Caki2 (cell line): ENCODE measurements at regions not wholly inside any gene's neighbourhood (a gene's known extent, or its start where the extent isn't known, plus 50 kb on each side); places are given as distances from the start of the nearest gene placed in this dataset.
A peak's percentile ranks its signal among the peaks of the same experiment; 100 is the strongest.
"Not testable (repeated sequence)": the region's sequence is repeated elsewhere in the genome, so short reads cannot be mapped to it uniquely, and the experiment has no call there.

ENCODE experiments used
- DNase-seq: peaks from one replicate; pipeline ENCODE4 v3.0.0-alpha.2; 2015; ENCODE audit warnings: low read depth
- in situ Hi-C: cut with HindIII; loops from 2 replicates; pipeline ENCODE4 v1.10.0; 2016; ENCODE audit warnings: low sequenced_read_pairs, low pct_unique_long_range_greater_than_20kb, mixed read lengths

DNA sequence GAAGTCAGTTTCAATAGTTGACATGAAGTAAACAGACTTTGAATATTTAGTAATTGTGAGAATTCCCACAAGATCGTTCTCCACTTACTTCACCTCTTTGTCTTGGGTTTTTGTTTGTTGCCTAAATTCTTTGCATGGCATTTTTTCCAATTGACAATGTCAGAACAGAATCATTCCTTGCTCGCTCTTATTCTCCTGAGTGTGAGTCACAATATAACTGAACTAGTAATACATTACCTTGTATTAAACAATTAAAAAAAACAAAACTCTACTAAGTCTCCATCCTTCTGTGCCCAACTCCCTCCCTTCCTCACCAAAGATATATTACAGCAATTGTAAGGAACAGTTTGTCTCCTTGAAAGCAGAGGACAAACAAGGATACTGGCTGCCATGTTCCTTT is 638.8 kb upstream of the NOVA1 start:
- DNase-seq = peak; percentile 65
- in situ Hi-C loops = no loop called here

DNA sequence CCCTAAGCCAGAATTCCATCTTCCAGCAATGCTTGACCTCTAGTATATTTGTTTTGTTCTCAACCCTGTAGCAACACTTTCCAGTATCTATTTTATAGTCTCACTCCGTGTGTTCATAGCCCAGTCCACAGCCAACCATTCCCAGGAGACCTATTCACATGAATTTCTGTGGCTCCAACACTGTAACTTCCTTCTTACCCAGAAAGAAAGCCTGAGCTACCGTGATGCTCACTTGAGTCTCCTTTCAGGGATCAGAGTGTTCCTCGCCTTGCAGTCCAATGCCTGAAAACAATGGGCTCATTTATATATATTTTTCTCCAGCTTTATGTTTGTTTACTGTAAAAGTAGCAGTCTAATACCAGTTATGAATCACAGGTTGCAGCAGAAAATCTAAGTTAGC is 645.0 kb upstream of the NOVA1 start:
- DNase-seq = no peak
- in situ Hi-C loops = no loop called here

DNA sequence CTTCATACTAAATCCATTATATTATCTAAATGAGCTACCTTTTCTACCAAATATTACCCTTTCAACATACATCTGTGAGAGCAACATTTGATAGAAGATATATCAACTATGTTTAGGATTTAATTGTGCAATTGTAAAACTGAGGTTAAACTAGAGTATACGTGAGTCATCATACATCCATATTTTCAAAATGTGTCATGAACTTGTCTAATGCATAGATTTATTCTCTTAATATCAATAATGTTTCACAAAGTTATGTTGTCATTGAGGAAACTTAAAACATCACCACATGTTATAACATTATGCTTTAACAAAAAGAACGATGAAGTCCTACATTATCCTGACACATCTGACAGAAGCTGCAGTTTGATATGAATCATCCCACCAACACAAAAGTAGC is 645.5 kb upstream of the NOVA1 start:
- DNase-seq = no peak
- in situ Hi-C loops = no loop called here

DNA sequence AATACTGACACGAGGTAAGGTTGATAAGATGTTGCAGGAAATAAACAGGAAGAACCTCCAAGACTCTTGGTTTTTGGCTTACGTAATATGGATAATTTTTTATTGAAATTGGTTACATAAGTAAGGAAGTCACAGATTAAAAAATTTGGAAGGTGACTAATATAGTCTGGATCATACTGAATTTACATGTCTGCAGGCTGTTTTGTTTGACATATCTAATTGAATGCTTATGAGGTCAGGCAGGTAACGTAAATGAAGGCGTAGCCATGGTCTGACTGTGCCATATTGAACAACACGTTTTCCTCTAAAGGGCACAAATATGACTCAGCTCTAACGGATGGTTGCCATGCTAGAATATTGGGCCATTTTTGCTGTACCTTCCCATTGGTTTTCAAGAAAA is 648.1 kb upstream of the NOVA1 start:
- in situ Hi-C loops = no loop called here
- no peak for DNase-seq

DNA sequence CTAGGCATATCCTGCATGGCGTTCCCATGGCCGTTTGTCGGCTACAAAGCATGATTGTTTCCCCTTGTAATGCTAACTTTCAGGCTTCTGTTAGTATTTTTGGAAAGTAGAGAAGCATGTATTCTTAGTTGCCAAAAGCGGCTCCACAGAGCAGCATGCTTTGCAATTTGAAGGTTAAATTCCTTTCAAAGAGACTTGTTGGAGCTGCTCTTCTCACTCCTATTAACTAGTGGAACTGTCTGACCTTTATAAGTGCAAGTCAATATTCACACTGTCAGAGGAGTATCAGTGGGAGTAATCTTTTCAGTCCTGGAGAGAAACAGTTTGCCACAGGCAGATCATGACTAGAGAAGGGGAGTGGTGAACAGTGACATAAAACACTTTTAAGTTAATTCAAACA is 656.1 kb upstream of the NOVA1 start:
- DNase-seq = no peak
- in situ Hi-C loops = no loop called here

DNA sequence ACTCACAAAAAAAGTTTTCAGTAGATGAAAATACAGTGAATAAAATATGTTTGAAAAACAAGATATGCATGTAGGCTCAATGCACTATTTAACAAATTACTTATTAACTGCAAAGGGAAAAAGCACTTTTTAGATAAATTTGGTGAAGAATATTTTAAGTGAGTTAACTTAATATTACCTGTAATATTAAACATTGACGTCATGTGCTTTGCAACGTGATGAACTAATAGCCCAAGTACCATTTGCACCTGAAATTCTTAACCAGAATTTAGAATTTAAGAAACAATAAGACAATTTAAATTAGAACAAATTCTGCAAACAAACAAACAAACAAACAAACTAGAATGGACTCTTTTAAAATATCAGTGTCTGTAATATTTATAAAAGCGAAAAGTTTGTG is 659.0 kb upstream of the NOVA1 start:
- in situ Hi-C loops = no loop called here
- no peak for DNase-seq

DNA sequence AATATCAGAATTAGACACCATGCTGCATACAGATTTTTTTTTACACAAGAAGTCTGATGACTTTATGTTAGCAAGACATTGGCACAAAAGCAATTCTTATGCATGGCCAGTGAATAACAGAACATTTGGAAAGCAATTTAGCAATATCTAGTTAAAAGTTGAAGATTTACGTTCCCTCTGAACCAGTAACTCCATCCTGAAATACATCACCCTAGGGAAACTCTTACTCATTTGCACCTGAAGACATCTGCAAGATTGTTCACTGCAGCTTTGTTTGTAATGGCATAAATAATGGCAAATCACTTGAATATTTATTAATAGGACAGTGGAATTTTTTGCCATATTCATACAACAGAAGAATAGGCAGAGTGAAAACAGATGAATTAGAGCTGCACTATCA is 670.0 kb upstream of the NOVA1 start:
- no peak for DNase-seq

DNA sequence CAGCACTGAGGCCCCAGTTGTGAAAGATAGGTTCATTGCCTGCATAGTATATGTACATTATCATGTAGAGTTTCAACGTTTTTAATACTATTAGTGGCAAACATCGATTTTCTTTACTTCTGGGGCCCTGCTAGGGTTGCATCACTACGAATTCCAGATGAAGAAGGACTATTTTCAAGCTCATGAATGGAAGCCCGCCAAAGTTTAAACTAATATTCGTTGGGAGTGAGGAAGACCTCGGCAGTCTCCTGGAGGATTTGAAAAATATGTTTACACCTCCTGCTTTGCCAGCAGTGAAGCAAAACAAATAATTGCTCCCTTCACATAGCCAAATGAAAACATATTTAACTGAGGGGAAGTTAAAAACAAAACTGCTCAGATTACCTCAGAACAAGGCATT is 672.9 kb upstream of the NOVA1 start:
- in situ Hi-C loops = no loop called here
- no peak for DNase-seq

More for the DNA sequence above, 670.0 kb upstream of the NOVA1 start:
- in situ Hi-C loops = no loop called here

DNA sequence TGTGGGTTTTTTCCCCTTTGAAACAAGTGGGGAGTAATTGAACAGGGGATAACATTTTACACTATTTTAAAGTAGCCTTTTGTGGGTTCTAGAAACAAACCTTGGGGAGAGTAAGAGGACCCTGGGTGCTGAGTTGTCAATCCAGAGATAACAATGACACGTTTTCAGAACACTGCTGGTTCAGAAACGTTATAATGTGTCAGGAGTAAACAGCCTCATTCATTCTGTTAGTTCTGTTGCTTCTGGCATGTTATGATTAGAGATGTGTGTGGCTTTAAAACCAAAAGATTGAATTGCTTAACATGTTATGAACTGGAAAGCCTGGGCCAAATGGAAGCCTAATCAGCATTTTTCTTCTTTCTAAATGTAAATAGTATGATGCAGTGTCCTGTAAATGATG is 680.5 kb upstream of the NOVA1 start:
- in situ Hi-C loops = no loop called here
- DNase-seq = no peak

DNA sequence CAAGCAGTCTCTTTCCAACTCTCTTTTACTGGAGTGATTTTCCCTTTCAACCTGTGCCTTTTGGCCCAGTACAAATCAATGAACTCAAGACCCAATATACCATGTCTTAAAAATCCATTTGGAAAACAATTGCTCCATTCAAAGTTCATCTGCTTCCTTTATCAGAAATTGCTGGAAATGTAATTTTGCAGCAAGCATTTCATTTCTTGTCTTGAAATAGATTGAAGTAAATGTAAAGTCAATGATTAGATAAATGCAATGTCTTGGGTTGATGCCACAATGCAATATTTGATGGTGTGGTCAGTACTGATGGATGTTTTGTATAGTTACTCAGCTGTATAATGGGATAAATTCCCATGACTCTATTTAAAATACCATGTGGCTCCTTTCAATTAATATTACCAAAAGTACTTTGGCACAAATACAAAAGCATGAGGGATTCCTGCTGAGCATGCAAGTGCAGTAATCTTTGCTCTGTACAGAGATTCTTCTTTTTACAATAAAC is 707.7 kb upstream of the NOVA1 start:
- in situ Hi-C loops = no loop called here
- no peak for DNase-seq

DNA sequence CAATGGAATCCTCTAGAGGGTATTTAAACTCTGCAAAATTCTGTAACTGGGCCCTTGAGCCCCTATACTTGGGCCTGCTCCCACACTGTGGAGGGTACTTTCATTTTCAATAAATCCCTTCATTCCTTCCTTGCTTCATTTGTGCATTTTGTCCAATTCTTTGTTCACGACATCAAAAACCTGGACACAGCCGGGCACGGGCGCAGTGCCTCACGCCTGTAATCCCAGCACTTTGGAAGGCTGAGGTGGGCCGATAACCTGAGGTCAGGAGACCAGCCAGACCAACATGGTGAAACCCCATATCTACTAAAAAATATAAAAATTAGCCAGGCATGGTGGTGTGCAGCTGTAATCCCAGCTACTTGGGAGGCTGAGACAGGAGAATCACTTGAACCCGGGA is 714.9 kb upstream of the NOVA1 start:
- in situ Hi-C loops, DNase-seq: not testable (repeated sequence)

DNA sequence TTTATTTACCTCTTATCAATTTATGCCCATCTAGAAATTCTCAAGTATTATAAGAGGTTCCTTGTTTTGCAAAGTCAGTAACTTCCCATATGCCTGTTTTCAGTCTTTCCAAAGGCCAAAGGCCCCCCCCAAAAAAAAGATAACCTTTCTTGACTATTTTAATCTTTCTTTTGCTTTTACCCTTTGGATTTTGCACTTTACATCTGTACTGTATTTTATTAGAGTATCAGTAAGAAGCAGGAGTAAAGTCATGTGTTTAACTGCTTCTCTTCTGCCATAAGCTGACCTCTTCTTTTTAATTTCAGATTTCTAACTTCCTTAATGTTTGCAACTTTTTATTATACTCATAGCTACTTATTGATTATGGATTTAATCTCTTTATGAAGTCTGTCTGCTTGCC is 716.4 kb upstream of the NOVA1 start:
- no peak for DNase-seq
- in situ Hi-C loops = no loop called here

DNA sequence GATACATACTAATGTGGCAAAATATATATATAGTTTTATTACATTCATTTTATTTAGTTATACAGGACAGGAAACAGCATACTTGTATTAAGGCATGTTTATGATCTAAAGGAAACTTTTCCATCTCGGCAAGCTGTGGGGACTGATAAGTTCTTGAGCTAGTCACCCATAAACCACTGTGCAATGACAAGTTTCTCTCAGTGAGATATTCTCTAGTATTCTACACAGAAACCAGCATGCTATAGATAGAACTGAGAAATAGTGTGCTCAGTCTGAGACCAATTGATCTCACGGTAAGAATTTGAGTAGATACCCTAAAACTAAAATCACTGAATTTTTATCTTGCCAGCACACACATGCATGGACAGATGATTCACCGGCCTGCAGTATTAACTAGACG is 717.6 kb upstream of the NOVA1 start:
- no peak for DNase-seq
- in situ Hi-C loops = no loop called here

DNA sequence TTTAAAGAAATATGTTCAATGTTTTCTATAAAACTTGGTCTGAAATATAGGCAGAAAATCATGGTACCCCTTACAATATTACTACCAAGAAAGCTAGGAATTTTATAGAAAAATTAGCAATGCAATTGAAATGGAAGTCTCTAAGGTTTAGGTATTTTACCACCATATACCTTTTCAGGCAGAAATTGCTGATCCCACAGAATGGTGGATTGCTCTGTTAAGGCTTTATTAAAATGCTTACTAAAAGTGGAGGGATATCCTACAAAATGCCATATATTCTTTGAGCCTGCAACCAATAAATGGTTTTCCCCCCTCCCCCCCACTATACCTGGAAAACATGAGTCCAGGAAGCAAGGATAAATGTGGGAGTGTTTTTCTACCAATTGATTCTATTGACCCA is 718.1 kb upstream of the NOVA1 start:
- no peak for DNase-seq
- in situ Hi-C loops = no loop called here

DNA sequence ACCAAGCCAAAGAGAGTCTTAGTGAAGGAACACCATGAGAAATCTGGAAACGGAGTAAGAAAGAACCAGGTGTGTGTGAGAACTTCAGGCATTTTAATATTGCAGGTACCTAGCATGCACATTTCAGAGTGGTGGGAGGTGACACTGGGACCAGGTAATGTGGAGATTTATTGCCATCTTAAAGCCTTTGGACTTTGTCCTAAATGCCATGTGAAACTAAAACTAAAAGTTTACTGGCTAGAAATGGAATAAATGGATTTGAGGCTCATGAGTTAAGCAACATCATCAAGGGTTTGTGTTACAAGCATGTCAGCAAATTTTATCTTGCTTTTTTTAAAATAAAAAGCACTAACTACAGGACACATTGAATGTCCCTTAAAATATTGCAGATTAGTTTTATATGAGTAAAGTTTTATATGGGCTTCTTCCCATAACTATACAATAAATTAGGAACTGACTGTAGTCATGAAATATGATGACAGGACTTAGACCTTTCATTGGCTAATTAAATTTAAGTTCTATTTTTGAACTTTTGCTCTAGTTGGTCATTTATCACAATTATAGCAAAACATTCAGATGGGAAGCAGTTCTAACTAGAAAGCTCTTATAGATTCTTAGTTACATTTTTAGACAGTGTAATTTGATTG is 721.1 kb upstream of the NOVA1 start:
- in situ Hi-C loops = no loop called here
- no peak for DNase-seq

DNA sequence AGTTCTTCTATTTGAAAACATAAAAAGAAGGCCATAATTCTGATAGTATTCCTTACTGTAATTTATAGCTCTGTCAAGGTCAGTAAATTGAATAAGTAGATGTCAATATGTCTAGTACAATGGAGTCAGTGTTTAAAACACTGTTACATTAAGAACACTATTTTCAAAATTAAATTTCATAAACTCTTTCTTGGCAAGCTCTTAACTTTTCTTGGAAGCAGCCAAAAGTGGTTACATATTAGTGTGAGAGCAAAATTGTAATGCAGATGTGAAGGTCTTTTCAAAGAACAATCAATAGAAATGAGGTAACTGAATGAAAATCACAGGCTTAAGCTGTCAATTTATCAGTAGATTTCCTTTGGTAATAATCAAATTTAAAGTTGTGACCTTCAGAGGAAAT is 722.4 kb upstream of the NOVA1 start:
- DNase-seq = no peak
- in situ Hi-C loops = no loop called here

DNA sequence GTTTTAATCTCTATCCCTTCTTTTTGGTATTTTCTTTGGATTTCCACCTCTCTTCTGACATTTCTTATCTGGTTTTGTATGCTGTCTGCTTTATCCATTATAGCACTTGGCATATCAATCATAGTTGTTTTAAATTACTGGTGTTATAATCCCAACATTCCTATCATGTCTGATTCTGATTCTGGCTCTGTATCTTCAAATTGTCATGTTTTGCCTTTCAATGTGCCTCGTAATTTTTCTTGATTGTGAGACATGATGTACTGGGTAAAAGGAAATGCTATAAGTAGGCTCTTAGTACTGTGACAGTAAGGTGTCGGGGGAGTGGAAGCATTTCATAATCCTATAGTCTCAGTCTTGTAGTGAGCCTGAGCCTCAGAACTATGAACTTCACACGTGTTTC is 729.3 kb upstream of the NOVA1 start:
- in situ Hi-C loops = no loop called here
- no peak for DNase-seq

DNA sequence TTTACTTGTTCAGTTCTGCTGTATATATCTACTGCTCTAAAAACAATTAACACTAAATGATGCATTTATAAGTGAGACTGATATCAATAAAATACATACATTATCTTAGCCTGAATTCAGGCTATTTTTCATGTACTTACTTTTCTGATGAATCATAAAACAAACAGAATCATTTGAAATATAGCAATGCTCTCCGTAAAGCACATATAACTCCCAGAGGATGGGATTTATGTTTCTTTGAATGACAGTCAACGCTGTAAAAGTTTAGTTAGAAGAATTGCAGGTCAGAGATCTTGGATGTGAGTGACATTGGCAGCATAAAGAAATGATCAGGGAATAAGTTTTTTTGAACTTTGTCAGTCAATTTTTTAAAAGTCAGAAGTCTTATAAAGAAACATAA is 740.2 kb upstream of the NOVA1 start:
- no peak for DNase-seq
- in situ Hi-C loops = no loop called here

DNA sequence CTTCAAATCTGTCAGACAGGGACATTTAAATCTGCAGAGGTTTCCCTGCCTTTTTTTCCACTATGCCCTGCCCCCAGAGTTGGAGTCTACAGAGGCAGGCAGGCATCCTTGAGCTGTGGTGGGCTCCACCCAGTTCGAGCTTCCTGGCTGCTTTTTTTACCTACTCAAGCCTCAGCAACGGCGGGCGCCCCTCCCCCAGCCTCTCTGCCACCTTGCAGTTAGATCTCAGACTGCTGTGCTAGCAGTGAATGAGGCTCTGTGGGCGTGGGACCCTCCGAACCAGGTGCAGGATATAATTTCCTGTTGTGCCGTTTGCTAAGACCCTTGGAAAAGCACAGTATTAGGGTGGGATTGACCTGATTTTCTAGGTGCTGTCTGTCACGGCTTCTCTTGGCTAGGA is 765.2 kb upstream of the NOVA1 start:
- DNase-seq, in situ Hi-C loops: not testable (repeated sequence)

DNA sequence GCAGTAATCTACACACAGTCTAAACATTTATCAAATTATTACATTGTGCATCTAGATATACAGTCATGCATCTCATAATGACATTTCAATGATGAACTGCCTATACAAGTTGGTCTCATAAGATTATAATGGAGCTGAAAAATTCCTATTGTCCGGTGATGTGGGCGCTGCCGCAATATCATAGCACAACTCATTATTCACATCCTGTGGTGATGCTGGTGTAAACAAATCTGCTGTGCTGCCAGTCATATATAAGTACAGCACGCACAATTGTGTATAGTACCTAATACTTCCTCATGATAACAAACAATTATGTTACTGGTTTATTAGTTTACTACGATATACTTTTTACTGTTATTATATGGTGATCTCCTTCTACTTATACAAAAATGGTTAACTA is 768.8 kb upstream of the NOVA1 start:
- in situ Hi-C loops = no loop called here
- DNase-seq = no peak

DNA sequence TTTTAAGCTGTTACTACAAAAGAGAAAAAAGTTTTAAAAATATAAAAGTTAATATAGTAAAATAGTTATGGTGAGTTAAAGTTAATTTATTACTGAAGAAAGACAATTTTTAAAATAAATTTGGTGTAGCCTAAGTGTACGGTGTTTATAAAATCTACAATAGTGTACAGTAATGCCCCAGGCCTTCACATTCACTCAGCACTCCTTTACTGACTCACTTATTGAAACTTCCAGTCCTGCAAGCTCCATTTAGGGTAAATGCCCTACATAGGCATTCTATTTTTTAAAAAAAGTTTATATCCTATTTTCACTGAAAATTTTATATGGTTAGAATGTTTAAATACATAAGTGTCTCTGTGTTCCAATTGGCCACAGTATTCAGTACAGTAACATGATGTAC is 769.5 kb upstream of the NOVA1 start:
- in situ Hi-C loops = no loop called here

More for the DNA sequence above, 769.5 kb upstream of the NOVA1 start:
- DNase-seq = no peak
